H1 (cell line): ENCODE measurements at regions not wholly inside any gene's neighbourhood (a gene's known extent, or its start where the extent isn't known, plus 50 kb on each side); places are given as distances from the start of the nearest gene placed in this dataset.

ENCODE experiments used
- CTCF ChIA-PET: fragments of 300-600 bp; sonication (Branson Sonifier 250); formaldehyde crosslinking; loops from one replicate; lab custom pipeline; 2021; ENCODE audit not compliant: partially characterized antibody; lab: Charles Lee
- POLR2A ChIA-PET: fragments of 300-600 bp; sonication (Branson Sonifier 250); formaldehyde crosslinking; loops from one replicate; lab custom pipeline; 2021; ENCODE audit warnings: inconsistent platforms; ENCODE audit not compliant: partially characterized antibody; lab: Charles Lee
- DNase-seq, 2 experiments: peaks; one replicate each; pipeline versions ENCODE4 v3.0.0 to v3.0.0-alpha.2; 2010 to 2022; ENCODE audit warnings: low spot score in 2 of 2, low read depth in 1 of 2, mixed read lengths in 1 of 2
- FAIRE-seq: peaks from 2 replicates; lab custom pipeline; 2011; peaks lifted over from hg19 to GRCh38; lab: Jason Lieb, UNC
- H2AFZ ChIP-seq: 2 replicates; pipeline ENCODE4 v1.8.1; 2012; ENCODE audit warnings: low read length, inconsistent platforms
- H2AK5ac ChIP-seq: 2 replicates; pipeline ENCODE4 v1.6.1; 2013; ENCODE audit warnings: low read depth, low read length
- H2BK120ac ChIP-seq: replicated peaks from 2 replicates; pipeline ENCODE3; 2013; ENCODE audit warnings: low read depth, low read length, inconsistent platforms
- H2BK12ac ChIP-seq: 2 replicates; pipeline ENCODE4 v1.6.1; 2013; ENCODE audit warnings: low read depth, low read length
- H2BK15ac ChIP-seq: 2 replicates; pipeline ENCODE4 v1.6.1; 2013; ENCODE audit warnings: low read length
- H2BK20ac ChIP-seq: 2 replicates; pipeline ENCODE4 v1.6.1; 2013; ENCODE audit warnings: low read length
- H2BK5ac ChIP-seq: 2 replicates; pipeline ENCODE4 v1.6.1; 2013; ENCODE audit warnings: low read depth, low read length
- H3K14ac ChIP-seq: 2 replicates; pipeline ENCODE4 v1.6.1; 2013; ENCODE audit warnings: inconsistent platforms; ENCODE audit not compliant: insufficient read length
- H3K18ac ChIP-seq: 2 replicates; pipeline ENCODE4 v1.6.1; 2013; ENCODE audit warnings: low read length; ENCODE audit errors: extremely low read depth
- H3K23ac ChIP-seq: 2 replicates; pipeline ENCODE4 v1.6.1; 2013; ENCODE audit warnings: inconsistent platforms; ENCODE audit not compliant: insufficient read length
- H3K23me2 ChIP-seq: 2 replicates; pipeline ENCODE4 v1.6.1; 2013; ENCODE audit warnings: low read depth, low read length
- H3K27ac ChIP-seq: 2 replicates; pipeline ENCODE4 v1.6.1; 2011; ENCODE audit warnings: low read depth, low read length, inconsistent platforms
- H3K27me3 ChIP-seq, 4 experiments: replicated peaks in 1 of 4; 1 replicate in 1 of 4; 2 replicates in 3 of 4; pipeline versions ENCODE4 v1.6.1 to v1.8.1; 2011 to 2013; ENCODE audit warnings: low read length in 3 of 4, mild to moderate bottlenecking in 3 of 4, inconsistent platforms in 2 of 4, mixed read lengths in 2 of 4, moderate library complexity in 1 of 4; ENCODE audit not compliant: control insufficient read depth in 3 of 4, insufficient read depth in 3 of 4; ENCODE audit errors: extremely low read depth in 1 of 4
- H3K36me3 ChIP-seq, 4 experiments: 2 replicates each; pipeline versions ENCODE4 v1.6.1 to v1.8.1; 2011 to 2013; ENCODE audit warnings: mild to moderate bottlenecking in 4 of 4, low read length in 3 of 4, moderate library complexity in 2 of 4, control low read depth in 1 of 4, inconsistent platforms in 1 of 4; ENCODE audit not compliant: insufficient read depth in 4 of 4, control insufficient read depth in 2 of 4
- H3K4ac ChIP-seq: replicated peaks from 2 replicates; pipeline ENCODE3; 2013; ENCODE audit warnings: low read length, low read depth, mixed read lengths, inconsistent platforms; ENCODE audit not compliant: insufficient read length
- H3K4me1 ChIP-seq, 4 experiments: replicated peaks in 1 of 4; 1 replicate in 1 of 4; 2 replicates in 3 of 4; pipeline versions ENCODE4 v1.6.1 to v1.8.1; 2011 to 2013; ENCODE audit warnings: low read length in 3 of 4, inconsistent platforms in 2 of 4, mixed read lengths in 1 of 4; ENCODE audit not compliant: insufficient read depth in 4 of 4, control insufficient read depth in 3 of 4
- H3K4me2 ChIP-seq, 2 experiments: 2 replicates each; pipeline versions ENCODE4 v1.6.1 to v1.8.1; 2011 to 2013; ENCODE audit warnings: low read depth in 2 of 2, low read length in 2 of 2, control low read depth in 1 of 2, inconsistent platforms in 1 of 2, mild to moderate bottlenecking in 1 of 2; ENCODE audit not compliant: insufficient read depth in 1 of 2
- H3K4me3 ChIP-seq, 4 experiments: fragments of 200-600, 300-600 bp in 1 of 4; sonication (generic), shearing (Covaris generic), sonication (Bioruptor Twin) in 1 of 4; 2 replicates each; pipeline versions ENCODE4 v1.5.1 to v1.8.1; 2011 to 2016; ENCODE audit warnings: low read length in 4 of 4, low read depth in 3 of 4, control low read depth in 2 of 4, inconsistent platforms in 2 of 4, mild to moderate bottlenecking in 2 of 4, mixed read lengths in 1 of 4, moderate library complexity in 1 of 4; ENCODE audit not compliant: insufficient read depth in 2 of 4; ENCODE audit errors: extremely low read depth in 1 of 4
- H3K56ac ChIP-seq: replicated peaks from 2 replicates; pipeline ENCODE3; 2013; ENCODE audit warnings: low read depth, mild to moderate bottlenecking, mixed read lengths, low read length, inconsistent platforms; ENCODE audit not compliant: insufficient read length
- H3K79me1 ChIP-seq: 2 replicates; pipeline ENCODE4 v1.6.1; 2013; ENCODE audit warnings: low read depth, low read length, control low read depth
- H3K79me2 ChIP-seq, 2 experiments: 2 replicates each; pipeline versions ENCODE4 v1.6.1 to v1.8.1; 2012 to 2013; ENCODE audit warnings: low read length in 2 of 2, mild to moderate bottlenecking in 2 of 2, inconsistent platforms in 1 of 2; ENCODE audit not compliant: insufficient read depth in 2 of 2, control insufficient read depth in 1 of 2
- H3K9ac ChIP-seq, 4 experiments: replicated peaks in 1 of 4; 1 replicate in 1 of 4; 2 replicates in 3 of 4; pipeline versions ENCODE4 v1.6.1 to v1.8.1; 2011 to 2013; ENCODE audit warnings: low read depth in 3 of 4, low read length in 3 of 4, control low read depth in 2 of 4, mild to moderate bottlenecking in 2 of 4, moderate library complexity in 2 of 4, inconsistent platforms in 1 of 4; ENCODE audit errors: extremely low read depth in 1 of 4
- H3K9me3 ChIP-seq, 2 experiments: 2 replicates each; pipeline versions ENCODE4 v1.6.1 to v1.8.1; 2012 to 2013; ENCODE audit warnings: mild to moderate bottlenecking in 2 of 2, moderate library complexity in 2 of 2, control low read depth in 1 of 2, inconsistent platforms in 1 of 2, low read depth in 1 of 2, low read length in 1 of 2, mixed read lengths in 1 of 2; ENCODE audit not compliant: insufficient read depth in 2 of 2
- H4K20me1 ChIP-seq, 2 experiments: replicated peaks in 1 of 2; 2 replicates each; pipeline versions ENCODE3 to v1.8.1; 2011 to 2013; ENCODE audit warnings: inconsistent platforms in 2 of 2, low read length in 2 of 2, mild to moderate bottlenecking in 1 of 2; ENCODE audit not compliant: insufficient read depth in 2 of 2, control insufficient read depth in 1 of 2
- H4K5ac ChIP-seq: 2 replicates; pipeline ENCODE4 v1.6.1; 2013; ENCODE audit warnings: low read length, low read depth, mixed read lengths, inconsistent platforms; ENCODE audit not compliant: insufficient read length
- H4K8ac ChIP-seq: 2 replicates; pipeline ENCODE4 v1.8.0; 2013; ENCODE audit warnings: mild to moderate bottlenecking, moderate library complexity, low read length, inconsistent platforms; ENCODE audit not compliant: insufficient read depth; ENCODE audit errors: extremely low read depth
- H4K91ac ChIP-seq: replicated peaks from 2 replicates; pipeline ENCODE3; 2013; ENCODE audit warnings: low read length, mixed read lengths, inconsistent platforms; ENCODE audit not compliant: insufficient read length
- ASH2L ChIP-seq: fragments of 200-600, 300-600 bp; sonication (generic); IDR thresholded peaks from one replicate; pipeline ENCODE4 v1.7.1; 2017; ENCODE audit warnings: low read length
- BACH1 ChIP-seq: IDR thresholded peaks from 2 replicates; pipeline ENCODE4 v1.6.1; 2012; ENCODE audit warnings: low read length, improper control_type of control experiment
- E2F6 ChIP-seq: IDR thresholded peaks from 2 replicates; pipeline ENCODE4 v1.6.1; 2012; ENCODE audit warnings: inconsistent platforms
- EP300 ChIP-seq, 2 experiments: IDR thresholded peaks; 1 replicate in 1 of 2; 2 replicates in 1 of 2; pipeline ENCODE4 v1.6.1; 2011 to 2012; ENCODE audit warnings: low read depth in 2 of 2, low read length in 2 of 2, mild to moderate bottlenecking in 2 of 2, borderline replicate concordance in 1 of 2, inconsistent platforms in 1 of 2, moderate library complexity in 1 of 2
- GTF2F1 ChIP-seq: IDR thresholded peaks from 2 replicates; pipeline ENCODE4 v1.6.1; 2012; ENCODE audit warnings: low read depth, low read length, improper control_type of control experiment, borderline replicate concordance
- KDM1A ChIP-seq: fragments of 200-600, 300-600 bp; sonication (generic); IDR thresholded peaks from 2 replicates; pipeline ENCODE4 v1.7.1; 2016; ENCODE audit warnings: mild to moderate bottlenecking, low read length, borderline replicate concordance
- NANOG ChIP-seq: IDR thresholded peaks from 2 replicates; pipeline ENCODE4 v1.6.1; 2011; ENCODE audit warnings: low read length, low read depth, mild to moderate bottlenecking, inconsistent platforms; ENCODE audit not compliant: insufficient read depth, poor library complexity, severe bottlenecking
- POU5F1 ChIP-seq: IDR thresholded peaks from 2 replicates; pipeline ENCODE4 v1.6.1; 2011; ENCODE audit warnings: low read depth, mild to moderate bottlenecking, low read length, moderate library complexity
- RXRA ChIP-seq: IDR thresholded peaks from 2 replicates; pipeline ENCODE4 v1.6.1; 2011; ENCODE audit warnings: low read depth, mild to moderate bottlenecking, low read length, moderate library complexity; ENCODE audit not compliant: insufficient read depth
- SIN3A ChIP-seq, 2 experiments: IDR thresholded peaks in 1 of 2; conservative IDR thresholded peaks in 1 of 2; 2 replicates each; pipeline ENCODE4 v1.6.1; 2011 to 2012; ENCODE audit warnings: low read length in 2 of 2, improper control_type of control experiment in 1 of 2, low read depth in 1 of 2, mild to moderate bottlenecking in 1 of 2
- SP1 ChIP-seq: IDR thresholded peaks from 2 replicates; pipeline ENCODE4 v1.6.1; 2011; ENCODE audit warnings: low read depth, low read length
- SP2 ChIP-seq: IDR thresholded peaks from 2 replicates; pipeline ENCODE4 v1.6.1; 2012; ENCODE audit warnings: mild to moderate bottlenecking, low read length, inconsistent platforms
- SP4 ChIP-seq: IDR thresholded peaks from 2 replicates; pipeline ENCODE4 v1.6.1; 2012; ENCODE audit warnings: low read length, inconsistent platforms
- TAF1 ChIP-seq: IDR thresholded peaks from 2 replicates; pipeline ENCODE4 v1.6.1; 2011; ENCODE audit warnings: mild to moderate bottlenecking, low read depth, low read length
- TCF12 ChIP-seq: IDR thresholded peaks from 2 replicates; pipeline ENCODE4 v1.6.1; 2011; ENCODE audit warnings: low read depth, mild to moderate bottlenecking, low read length
- YY1 ChIP-seq: IDR thresholded peaks from 2 replicates; pipeline ENCODE4 v1.6.1; 2011; ENCODE audit warnings: low read depth, mild to moderate bottlenecking, low read length
- WGBS, 2 experiments: shearing (Covaris generic) in 1 of 2; methylation state at CpG; one replicate each; pipeline versions ENCODE4 v1.1.6 to v1.1.7; 2013 to 2015; ENCODE audit warnings: low lambda C conversion rate in 2 of 2, mixed read lengths in 2 of 2, inconsistent platforms in 1 of 2, low coverage in 1 of 2, missing lambda C conversion rate in 1 of 2; ENCODE audit not compliant: insufficient replicate concordance in 2 of 2, insufficient coverage in 1 of 2, insufficient read length in 1 of 2; ENCODE audit errors: extremely low coverage in 1 of 2, missing lambda C conversion rate in 1 of 2; 5-methylcytosine and 5-hydroxymethylcytosine counted together

- no peaks in the 10 kb centered on the region for H3K36me3 ChIP-seq
- ChIA-PET CTCF (no interaction called here), POLR2A (no interaction called here)
- peaks cover 0 to under 1% (median 0%) of the 10 kb centered on the region in 4 experiments; a peak in 1 of 7 replicates for H3K4me1 ChIP-seq
- H3K23ac ChIP-seq: no peak overlapping the region
- H3K18ac ChIP-seq: no peak overlapping the region
- H3K56ac ChIP-seq: no peak overlapping the region
- H3K14ac ChIP-seq: no peak overlapping the region
- no peak overlapping the region for H3K4me2 ChIP-seq
- no peak overlapping the region for H3K9ac ChIP-seq
- no peaks in the 10 kb centered on the region for H3K23me2 ChIP-seq
- H4K20me1 ChIP-seq: no peaks in the 10 kb centered on the region
- no peak overlapping the region for H2AK5ac ChIP-seq
- H3K79me1 ChIP-seq: no peaks in the 10 kb centered on the region
- no peak overlapping the region for H2BK12ac ChIP-seq
- H2BK20ac ChIP-seq: no peak overlapping the region
- H3K4ac ChIP-seq: no peak overlapping the region
- H2BK120ac ChIP-seq: no peak overlapping the region
- H4K5ac ChIP-seq: no peak overlapping the region
- no peak overlapping the region for H4K8ac ChIP-seq
- no peaks in the 10 kb centered on the region for H3K9me3 ChIP-seq
- no peak overlapping the region for H2AFZ ChIP-seq
- DNase-seq (no peak), FAIRE-seq (no peak)
- no peak overlapping the region for H2BK5ac ChIP-seq
- WGBS, 2 experiments: 91% methylated on average over 2 of the region's 2 CpGs; no CpG with 5 or more reads in 1 of the 2 experiments
- H3K27ac ChIP-seq: no peak overlapping the region
- no peak overlapping the region for H4K91ac ChIP-seq
- no peaks in the 10 kb centered on the region for H3K27me3 ChIP-seq
- no peaks in the 10 kb centered on the region for H3K79me2 ChIP-seq
- H2BK15ac ChIP-seq: no peak overlapping the region
- H3K4me3 ChIP-seq: no peak overlapping the region
- TF ChIP-seq ASH2L: no peak
- no peak for TF ChIP-seq E2F6
- TF ChIP-seq TCF12: no peak
- TF ChIP-seq SP2: no peak
- TF ChIP-seq POU5F1: no peak
- TF ChIP-seq SIN3A (conservative IDR thresholded peaks at IDR 0.05 in 1 of 2, IDR thresholded peaks at IDR 0.05 in 1 of 2; ENCODE audit: low read depth in 1 of 2, low read length in 2 of 2): no peak
- no peak for TF ChIP-seq KDM1A
- no peak for TF ChIP-seq YY1
- no peak for TF ChIP-seq BACH1
- TF ChIP-seq SP4: no peak
- TF ChIP-seq GTF2F1: no peak
- TF ChIP-seq EP300 (IDR thresholded peaks at IDR 0.05; ENCODE audit: borderline replicate concordance in 1 of 2, low read depth in 2 of 2, low read length in 2 of 2): no peak
- TF ChIP-seq NANOG: no peak
- no peak for TF ChIP-seq RXRA
- TF ChIP-seq TAF1: no peak
- TF ChIP-seq SP1: no peak
Measured at GRCh38 chr6:40274058-40274457, 313.1 kb downstream of the LRFN2 start.
